AML-193 (cell line): ENCODE measurements at regions not wholly inside any gene's neighbourhood (a gene's known extent, or its start where the extent isn't known, plus 50 kb on each side); places are given as distances from the start of the nearest gene placed in this dataset.

Source experiments
- DNase-seq, 2 experiments: peaks; one replicate each; lab custom pipeline; 2025; lab: John Stamatoyannopoulos, UW

- no peak for DNase-seq
Measured at GRCh38 chr12:43015090-43015737, 425.7 kb upstream of the PRICKLE1 start.

GRCh38 chr12:43011383-43011926 is 421.9 kb upstream of the PRICKLE1 start:
- DNase-seq = no peak

- no peak for DNase-seq
Measured at GRCh38 chr12:43009846-43010240, 420.3 kb upstream of the PRICKLE1 start.

GRCh38 chr12:43008953-43009845 is 419.7 kb upstream of the PRICKLE1 start:
- DNase-seq = no peak

GRCh38 chr12:43004908-43005307 is 415.4 kb upstream of the PRICKLE1 start:
- DNase-seq = no peak

GRCh38 chr12:43004141-43004540 is 414.6 kb upstream of the PRICKLE1 start:
- no peak for DNase-seq

- DNase-seq = no peak
Measured at GRCh38 chr12:42996869-42997431, 407.4 kb upstream of the PRICKLE1 start.

GRCh38 chr12:42992826-42993225 is 403.3 kb upstream of the PRICKLE1 start:
- no peak for DNase-seq

- no peak for DNase-seq
Measured at GRCh38 chr12:42990387-42990786, 400.8 kb upstream of the PRICKLE1 start.

- no peak for DNase-seq
Measured at GRCh38 chr12:42987216-42987650, 397.7 kb upstream of the PRICKLE1 start.

- no peak for DNase-seq
Measured at GRCh38 chr12:42985506-42985905, 396.0 kb upstream of the PRICKLE1 start.

GRCh38 chr12:42982828-42983227 is 393.3 kb upstream of the PRICKLE1 start:
- no peak for DNase-seq

GRCh38 chr12:42981379-42981778 is 391.8 kb upstream of the PRICKLE1 start:
- DNase-seq = no peak

GRCh38 chr12:42980441-42980840 is 390.9 kb upstream of the PRICKLE1 start:
- no peak for DNase-seq

- DNase-seq = no peak
Measured at GRCh38 chr12:42979746-42980145, 390.2 kb upstream of the PRICKLE1 start.

GRCh38 chr12:42978708-42979107 is 389.2 kb upstream of the PRICKLE1 start:
- DNase-seq = no peak

- no peak for DNase-seq
Measured at GRCh38 chr12:42977451-42978230, 388.1 kb upstream of the PRICKLE1 start.

- DNase-seq = no peak
Measured at GRCh38 chr12:42976620-42977019, 387.1 kb upstream of the PRICKLE1 start.

- DNase-seq = no peak
Measured at GRCh38 chr12:42976122-42976521, 386.6 kb upstream of the PRICKLE1 start.

GRCh38 chr12:42969355-42969754 is 379.8 kb upstream of the PRICKLE1 start:
- no peak for DNase-seq

GRCh38 chr12:42968426-42968825 is 378.9 kb upstream of the PRICKLE1 start:
- DNase-seq = no peak

GRCh38 chr12:42967850-42968249 is 378.3 kb upstream of the PRICKLE1 start:
- DNase-seq = no peak
